ENCODE measurements at regions not wholly inside any gene's neighbourhood (a gene's known extent, or its start where the extent isn't known, plus 50 kb on each side); places are given as distances from the start of the nearest gene placed in this dataset.

DNA sequence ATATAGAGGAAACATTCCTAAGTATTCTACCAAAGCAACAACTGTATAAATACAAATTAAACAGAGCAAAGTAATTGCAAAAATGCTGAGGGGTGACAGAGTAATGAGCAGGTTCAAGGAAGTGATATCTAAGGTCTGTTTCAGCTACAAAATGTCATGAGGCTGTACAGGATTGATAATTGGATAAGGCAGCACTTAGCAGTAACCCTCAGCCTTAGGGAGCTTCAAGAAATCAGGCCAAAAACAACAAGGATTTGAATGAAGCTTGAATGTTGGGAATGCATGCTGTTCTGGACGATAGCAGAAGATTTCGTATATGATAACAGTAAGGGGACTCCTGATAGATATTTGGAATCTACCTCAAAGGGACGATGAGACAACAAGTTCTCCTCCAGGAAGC is 142.0 kb upstream of the MMADHC start:
- DNase-seq = no peak
- intact Hi-C loops (cut with micrococcal nuclease) = no loop called here
- no peaks in the 10 kb centered on the region for H3K27me3 ChIP-seq (ENCODE audit: low read depth)
- H3K36me3 ChIP-seq = no peaks in the 10 kb centered on the region
- no peaks in the 10 kb centered on the region for H3K9me3 ChIP-seq (replicated peaks)
- TF ChIP-seq CTCF (IDR thresholded peaks at IDR 0.05; ENCODE audit: borderline replicate concordance) = no peak
- no peak overlapping the region for H3K27ac ChIP-seq (replicated peaks)
- no peak overlapping the region for H3K4me3 ChIP-seq
- H3K4me1 ChIP-seq = no peaks in the 10 kb centered on the region

DNA sequence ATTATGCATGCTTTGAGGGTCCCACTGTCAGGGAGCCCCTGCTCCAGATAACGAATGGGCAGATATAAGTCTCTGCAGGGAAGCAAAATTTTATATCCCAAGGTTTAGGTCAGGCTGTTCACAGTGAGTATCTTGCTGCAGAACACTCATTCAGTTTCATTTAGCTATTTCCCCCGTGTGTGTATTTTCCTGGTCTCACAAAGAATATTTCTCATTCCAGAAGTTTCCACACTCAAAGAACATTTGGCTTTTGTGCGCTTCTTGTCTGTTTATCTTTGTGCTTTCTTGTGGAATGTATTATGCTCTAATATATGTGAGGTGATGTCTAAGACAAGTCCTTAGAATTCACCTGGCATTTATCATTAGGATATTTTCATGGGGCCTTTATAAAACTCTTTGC is 140.4 kb upstream of the MMADHC start:
- H3K36me3 ChIP-seq = no peaks in the 10 kb centered on the region
- no peak for DNase-seq
- no peaks in the 10 kb centered on the region for H3K4me1 ChIP-seq
- intact Hi-C loops (cut with micrococcal nuclease) = no loop called here
- H3K4me3 ChIP-seq = no peak overlapping the region
- no peaks in the 10 kb centered on the region for H3K27me3 ChIP-seq (ENCODE audit: low read depth)
- no peaks in the 10 kb centered on the region for H3K9me3 ChIP-seq (replicated peaks)
- no peak for TF ChIP-seq CTCF (IDR thresholded peaks at IDR 0.05; ENCODE audit: borderline replicate concordance)
- H3K27ac ChIP-seq (replicated peaks) = no peak overlapping the region

- Histone ChIP-seq H3K27ac (replicated peaks) (no peak overlapping the region), H3K4me3 (no peak overlapping the region), H3K9me3 (replicated peaks) (no peaks in the 10 kb centered on the region), H3K27me3 (ENCODE audit: low read depth) (no peaks in the 10 kb centered on the region), H3K4me1 (no peaks in the 10 kb centered on the region), H3K36me3 (no peaks in the 10 kb centered on the region)
- no peak for DNase-seq
- TF ChIP-seq CTCF (IDR thresholded peaks at IDR 0.05; ENCODE audit: borderline replicate concordance) = no peak
- intact Hi-C loops (cut with micrococcal nuclease) = no loop called here
Measured at GRCh38 chr2:149725234-149725633, 137.7 kb upstream of the MMADHC start.

- Histone ChIP-seq H3K36me3 (no peaks in the 10 kb centered on the region), H3K9me3 (replicated peaks) (no peaks in the 10 kb centered on the region), H3K27me3 (ENCODE audit: low read depth) (no peaks in the 10 kb centered on the region), H3K4me3 (no peak overlapping the region), H3K4me1 (no peaks in the 10 kb centered on the region), H3K27ac (replicated peaks) (no peak overlapping the region)
- no peak for DNase-seq
- intact Hi-C loops (cut with micrococcal nuclease) = no loop called here
- TF ChIP-seq CTCF (IDR thresholded peaks at IDR 0.05; ENCODE audit: borderline replicate concordance) = no peak
Measured at GRCh38 chr2:149724091-149724490, 136.5 kb upstream of the MMADHC start.

- H3K36me3 ChIP-seq = no peaks in the 10 kb centered on the region
- intact Hi-C loops (cut with micrococcal nuclease) = no loop called here
- H3K4me1 ChIP-seq = no peaks in the 10 kb centered on the region
- no peak overlapping the region for H3K4me3 ChIP-seq
- no peaks in the 10 kb centered on the region for H3K9me3 ChIP-seq (replicated peaks)
- H3K27ac ChIP-seq (replicated peaks) = no peak overlapping the region
- no peaks in the 10 kb centered on the region for H3K27me3 ChIP-seq (ENCODE audit: low read depth)
- no peak for TF ChIP-seq CTCF (IDR thresholded peaks at IDR 0.05; ENCODE audit: borderline replicate concordance)
- no peak for DNase-seq
Measured at GRCh38 chr2:149720615-149721014, 133.0 kb upstream of the MMADHC start.

DNA sequence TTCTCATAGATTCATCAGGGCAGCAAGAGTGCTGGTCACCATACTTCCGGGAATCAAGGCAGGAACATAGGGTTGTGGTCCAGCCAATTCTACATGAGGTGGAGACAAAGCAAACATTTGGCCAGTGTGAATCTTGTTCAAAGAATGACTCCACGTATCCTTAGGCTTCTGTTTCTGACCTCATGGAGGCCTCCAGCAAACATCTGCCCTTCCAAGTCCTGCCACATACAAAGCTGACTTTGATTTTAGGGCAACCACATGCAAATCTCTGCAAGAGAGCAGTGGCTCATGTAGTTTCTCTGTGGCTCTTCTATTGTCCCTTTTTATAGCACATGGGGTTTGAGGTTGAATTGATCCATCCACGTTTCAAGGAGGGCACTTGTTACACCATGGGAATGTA is 132.1 kb upstream of the MMADHC start:
- intact Hi-C loops (cut with micrococcal nuclease) = no loop called here
- Histone ChIP-seq H3K4me1 (no peaks in the 10 kb centered on the region), H3K27me3 (ENCODE audit: low read depth) (no peaks in the 10 kb centered on the region), H3K36me3 (no peaks in the 10 kb centered on the region), H3K9me3 (replicated peaks) (no peaks in the 10 kb centered on the region), H3K27ac (replicated peaks) (no peak overlapping the region), H3K4me3 (no peak overlapping the region)
- DNase-seq = no peak
- TF ChIP-seq CTCF (IDR thresholded peaks at IDR 0.05; ENCODE audit: borderline replicate concordance) = no peak
